Activated naive CD8-positive, alpha-beta T cell treated with anti-CD3 and anti-CD28 coated beads, Interleukin-2, amount 10 ng/mL, durations not matched to agents 7 days and 5 days (primary cell): ENCODE measurements at regions not wholly inside any gene's neighbourhood (a gene's known extent, or its start where the extent isn't known, plus 50 kb on each side); places are given as distances from the start of the nearest gene placed in this dataset.

ENCODE experiments used
- ATAC-seq: fragments of 150-1000 bp; cut with Tn5 transposase; one replicate; pipeline ENCODE4 v1.10.0; 2021; ENCODE audit warnings: low read depth, moderate library complexity
- POLR2A ChIA-PET: fragments of 350-600 bp; sonication (Branson Sonifier 250); formaldehyde crosslinking; loops from one replicate; lab custom pipeline; 2021; ENCODE audit warnings: antibody characterized with exemption; lab: Charles Lee
- DNase-seq: peaks from one replicate; pipeline ENCODE4 v3.0.0; 2021
- H3K27ac Mint-ChIP-seq: one replicate; pipeline ENCODE4 v1.8.0; 2022; ENCODE audit warnings: mild to moderate bottlenecking, mixed read lengths
- H3K27me3 Mint-ChIP-seq: one replicate; pipeline ENCODE4 v1.8.0; 2022; ENCODE audit warnings: mild to moderate bottlenecking, moderate library complexity, mixed read lengths
- H3K36me3 Mint-ChIP-seq: one replicate; pipeline ENCODE4 v1.8.0; 2021; ENCODE audit warnings: mild to moderate bottlenecking, mixed read lengths
- H3K4me1 Mint-ChIP-seq: one replicate; pipeline ENCODE4 v1.8.0; 2021; ENCODE audit warnings: mixed read lengths
- H3K4me3 Mint-ChIP-seq: one replicate; pipeline ENCODE4 v1.8.0; 2022; ENCODE audit warnings: mild to moderate bottlenecking, moderate library complexity, mixed read lengths
- H3K9me3 Mint-ChIP-seq: one replicate; pipeline ENCODE4 v1.8.0; 2021; ENCODE audit warnings: mixed read lengths

DNA sequence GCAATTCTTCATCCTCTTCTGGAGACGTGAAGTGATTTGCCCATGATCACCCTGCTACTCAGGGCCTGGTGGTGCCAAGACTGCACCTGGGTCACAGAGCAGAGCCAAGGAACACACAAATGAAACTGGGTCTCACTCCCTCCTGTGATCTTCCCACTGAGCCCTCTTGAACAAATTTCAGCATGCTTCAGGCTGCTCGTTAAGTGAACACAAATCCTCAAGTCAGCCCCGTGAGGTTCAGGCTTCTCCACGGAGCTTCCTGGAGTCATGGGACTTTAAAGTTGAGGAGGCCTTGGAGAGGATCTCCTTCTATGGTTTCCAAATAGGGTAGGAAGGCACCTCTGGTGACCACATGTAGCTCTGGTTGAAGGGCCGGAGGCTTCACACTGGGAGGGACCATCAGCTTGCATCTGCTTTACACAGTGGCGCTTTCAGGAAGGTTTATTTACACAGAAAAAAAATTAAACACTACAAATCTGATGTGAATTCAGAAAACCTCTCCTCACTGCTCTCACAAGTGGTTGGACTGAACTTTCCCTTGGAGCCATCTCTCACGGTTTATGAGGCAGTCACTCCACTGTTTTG lies 255.4 kb downstream of the LOXHD1 start:
- H3K27me3 Mint-ChIP-seq: peaks cover 1% of the 10 kb centered on the region
- H3K36me3 Mint-ChIP-seq: no peaks in the 10 kb centered on the region
- POLR2A ChIA-PET: no interaction called here
- DNase-seq (no peak), ATAC-seq (no peak)
- no peak overlapping the region for H3K4me3 Mint-ChIP-seq
- no peaks in the 10 kb centered on the region for H3K9me3 Mint-ChIP-seq
- peaks cover 13% of the 10 kb centered on the region for H3K4me1 Mint-ChIP-seq
- H3K27ac Mint-ChIP-seq: no peak overlapping the region

DNA sequence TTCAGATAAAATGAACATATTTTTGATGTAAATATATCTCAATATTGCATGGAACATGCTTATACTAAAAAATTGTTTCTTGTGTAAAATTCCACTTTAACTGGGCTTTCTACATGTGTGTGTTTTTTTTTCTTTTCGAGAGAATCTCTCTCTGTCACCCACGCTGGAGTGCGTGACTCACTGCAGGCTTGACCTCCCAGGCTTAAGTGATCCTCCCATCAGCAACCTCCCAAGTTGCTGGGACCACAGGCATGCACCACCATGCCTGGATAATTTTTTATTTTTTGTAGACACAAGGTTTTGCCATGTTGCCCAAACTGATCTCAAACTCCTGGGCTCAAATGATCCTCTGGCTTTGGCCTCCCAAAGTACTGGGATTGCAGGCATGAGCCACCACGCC lies 254.6 kb downstream of the LOXHD1 start:
- Mint-ChIP-seq H3K27ac (no peak overlapping the region), H3K4me1 (peaks cover 8% of the 10 kb centered on the region), H3K9me3 (no peaks in the 10 kb centered on the region), H3K36me3 (no peaks in the 10 kb centered on the region), H3K4me3 (no peak overlapping the region), H3K27me3 (peaks cover 1% of the 10 kb centered on the region)
- DNase-seq: no peak
- no peak for ATAC-seq
- POLR2A ChIA-PET: no interaction called here

DNA sequence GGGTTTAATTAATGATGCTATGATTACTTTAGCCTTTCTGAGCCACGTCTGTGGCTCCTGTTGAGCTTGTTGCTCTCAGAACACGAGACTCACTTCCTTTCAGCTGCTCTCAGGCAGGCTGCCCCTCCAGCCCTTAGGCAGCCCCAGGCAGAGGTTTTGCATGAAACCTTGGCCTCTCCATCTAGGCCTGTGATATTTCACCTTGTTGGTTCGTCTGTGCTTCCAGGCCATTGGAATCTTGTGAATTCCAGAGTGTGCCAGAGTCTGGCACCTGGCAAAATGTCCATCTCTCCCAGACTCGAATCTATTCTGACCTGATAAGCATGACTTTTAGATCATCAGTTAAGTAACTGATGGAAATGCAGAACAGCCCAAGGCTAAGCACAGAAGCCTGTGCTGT lies 254.1 kb downstream of the LOXHD1 start:
- peaks cover 1% of the 10 kb centered on the region for H3K27me3 Mint-ChIP-seq
- no peak for DNase-seq
- H3K4me1 Mint-ChIP-seq: peaks cover 5% of the 10 kb centered on the region
- no peaks in the 10 kb centered on the region for H3K9me3 Mint-ChIP-seq
- H3K36me3 Mint-ChIP-seq: no peaks in the 10 kb centered on the region
- no peak for ATAC-seq
- no peak overlapping the region for H3K4me3 Mint-ChIP-seq
- no peak overlapping the region for H3K27ac Mint-ChIP-seq
- POLR2A ChIA-PET: no interaction called here

- peaks cover 2% of the 10 kb centered on the region for H3K4me1 Mint-ChIP-seq
- no peaks in the 10 kb centered on the region for H3K9me3 Mint-ChIP-seq
- no peak overlapping the region for H3K27ac Mint-ChIP-seq
- DNase-seq: no peak
- ATAC-seq: no peak
- H3K27me3 Mint-ChIP-seq: no peaks in the 10 kb centered on the region
- POLR2A ChIA-PET: no interaction called here
- H3K36me3 Mint-ChIP-seq: no peaks in the 10 kb centered on the region
- no peak overlapping the region for H3K4me3 Mint-ChIP-seq
Measured at GRCh38 chr18:46405832-46406538, 251.0 kb downstream of the LOXHD1 start.

- ATAC-seq (no peak), DNase-seq (no peak)
- H3K4me1 Mint-ChIP-seq: peaks cover 2% of the 10 kb centered on the region
- H3K36me3 Mint-ChIP-seq: no peaks in the 10 kb centered on the region
- no peak overlapping the region for H3K27ac Mint-ChIP-seq
- H3K4me3 Mint-ChIP-seq: no peak overlapping the region
- no peaks in the 10 kb centered on the region for H3K9me3 Mint-ChIP-seq
- POLR2A ChIA-PET: no interaction called here
- no peaks in the 10 kb centered on the region for H3K27me3 Mint-ChIP-seq
Measured at GRCh38 chr18:46406539-46406932, 250.5 kb downstream of the LOXHD1 start.

GRCh38 chr18:46407486-46408166 lies 249.4 kb downstream of the LOXHD1 start:
- ATAC-seq (no peak), DNase-seq (no peak)
- Mint-ChIP-seq H3K4me3 (no peak overlapping the region), H3K27me3 (no peaks in the 10 kb centered on the region), H3K9me3 (no peaks in the 10 kb centered on the region), H3K27ac (no peak overlapping the region), H3K4me1 (peaks cover 2% of the 10 kb centered on the region), H3K36me3 (no peaks in the 10 kb centered on the region)
- POLR2A ChIA-PET: no interaction called here

GRCh38 chr18:46408334-46408987 lies 248.6 kb downstream of the LOXHD1 start:
- no peaks in the 10 kb centered on the region for H3K9me3 Mint-ChIP-seq
- POLR2A ChIA-PET: no interaction called here
- H3K36me3 Mint-ChIP-seq: no peaks in the 10 kb centered on the region
- no peak for ATAC-seq
- peaks cover 2% of the 10 kb centered on the region for H3K4me1 Mint-ChIP-seq
- no peak overlapping the region for H3K27ac Mint-ChIP-seq
- H3K4me3 Mint-ChIP-seq: no peak overlapping the region
- no peaks in the 10 kb centered on the region for H3K27me3 Mint-ChIP-seq
- DNase-seq: no peak

GRCh38 chr18:46411191-46411828 lies 245.7 kb downstream of the LOXHD1 start:
- DNase-seq: no peak
- Mint-ChIP-seq H3K9me3 (no peaks in the 10 kb centered on the region), H3K27ac (no peak overlapping the region), H3K27me3 (no peaks in the 10 kb centered on the region), H3K36me3 (no peaks in the 10 kb centered on the region), H3K4me1 (peaks cover 2% of the 10 kb centered on the region), H3K4me3 (no peak overlapping the region)
- ATAC-seq: no peak
- POLR2A ChIA-PET: no interaction called here

GRCh38 chr18:46411867-46412690 lies 244.9 kb downstream of the LOXHD1 start:
- POLR2A ChIA-PET: no interaction called here
- no peak overlapping the region for H3K27ac Mint-ChIP-seq

DNA sequence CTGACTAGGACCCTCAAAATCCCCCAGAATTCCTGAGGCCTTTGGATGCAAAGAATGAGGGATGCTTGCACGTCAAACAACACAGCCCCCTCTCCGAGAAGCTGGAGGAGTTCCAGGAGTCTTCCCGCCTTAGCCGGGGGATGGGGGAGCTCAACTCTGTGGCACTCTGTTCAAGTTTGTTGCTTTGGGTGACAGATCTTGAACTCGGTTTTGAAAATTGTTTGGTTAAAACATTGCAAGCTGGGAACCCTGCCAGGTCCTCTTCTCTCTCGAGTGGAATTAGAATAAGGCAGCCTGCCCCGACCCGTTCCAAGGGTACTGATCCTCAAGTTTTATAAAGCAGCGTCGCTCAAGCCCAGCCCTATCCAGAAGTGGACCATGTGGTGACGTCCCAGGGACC lies 244.1 kb downstream of the LOXHD1 start:
- H3K9me3 Mint-ChIP-seq: no peaks in the 10 kb centered on the region
- DNase-seq (no peak), ATAC-seq (no peak)
- H3K4me3 Mint-ChIP-seq: no peak overlapping the region
- H3K36me3 Mint-ChIP-seq: no peaks in the 10 kb centered on the region
- no peaks in the 10 kb centered on the region for H3K4me1 Mint-ChIP-seq
- H3K27ac Mint-ChIP-seq: no peak overlapping the region
- no peaks in the 10 kb centered on the region for H3K27me3 Mint-ChIP-seq
- POLR2A ChIA-PET: no interaction called here

More at GRCh38 chr18:46411867-46412690, 244.9 kb downstream of the LOXHD1 start:
- Mint-ChIP-seq H3K9me3 (no peaks in the 10 kb centered on the region), H3K27me3 (no peaks in the 10 kb centered on the region), H3K4me1 (peaks cover 2% of the 10 kb centered on the region), H3K36me3 (no peaks in the 10 kb centered on the region), H3K4me3 (no peak overlapping the region)
- DNase-seq (no peak), ATAC-seq (no peak)

- H3K4me3 Mint-ChIP-seq: no peak overlapping the region
- H3K27me3 Mint-ChIP-seq: no peaks in the 10 kb centered on the region
- POLR2A ChIA-PET: no interaction called here
- DNase-seq (no peak), ATAC-seq (no peak)
- H3K36me3 Mint-ChIP-seq: no peaks in the 10 kb centered on the region
- no peak overlapping the region for H3K27ac Mint-ChIP-seq
- H3K9me3 Mint-ChIP-seq: no peaks in the 10 kb centered on the region
- peaks cover 1% of the 10 kb centered on the region for H3K4me1 Mint-ChIP-seq
Measured at GRCh38 chr18:46413684-46414083, 243.3 kb downstream of the LOXHD1 start.

DNA sequence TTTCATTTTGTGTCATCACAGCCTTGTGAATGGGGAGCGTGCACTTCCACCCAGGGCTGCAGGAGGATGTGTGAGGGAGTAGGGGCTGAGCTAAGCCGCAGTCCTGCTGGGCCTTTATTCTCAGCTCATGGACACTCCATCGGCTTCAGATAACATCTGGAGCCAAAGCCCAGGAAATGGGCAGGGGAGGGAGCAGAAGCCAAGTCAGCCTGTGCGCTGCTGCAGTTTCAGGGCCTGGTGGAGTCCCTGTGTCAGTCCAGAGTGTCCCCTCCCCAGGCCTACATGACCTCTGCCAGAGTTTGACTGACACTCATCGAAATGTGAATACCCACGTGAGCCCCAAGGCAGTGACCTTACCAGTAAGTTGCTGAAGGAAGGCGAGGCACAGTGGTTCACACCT lies 242.2 kb downstream of the LOXHD1 start:
- POLR2A ChIA-PET: no interaction called here
- Mint-ChIP-seq H3K36me3 (no peaks in the 10 kb centered on the region), H3K4me3 (no peak overlapping the region), H3K4me1 (peaks cover 7% of the 10 kb centered on the region), H3K9me3 (no peaks in the 10 kb centered on the region), H3K27ac (no peak overlapping the region), H3K27me3 (no peaks in the 10 kb centered on the region)
- DNase-seq (no peak), ATAC-seq (no peak)
